GM12878 (cell line): ENCODE measurements at regions not wholly inside any gene's neighbourhood (a gene's known extent, or its start where the extent isn't known, plus 50 kb on each side); places are given as distances from the start of the nearest gene placed in this dataset.

ENCODE experiments used
- CEBPB ChIP-seq, 2 experiments: fragments of 150-350 bp in 1 of 2; IDR thresholded peaks; 2 replicates each; pipeline ENCODE4 v1.6.1; 2012 to 2014; ENCODE audit warnings: low read depth in 2 of 2, low read length in 2 of 2, borderline replicate concordance in 1 of 2, inconsistent platforms in 1 of 2
- POLR2A ChIP-seq: IDR thresholded peaks from 2 replicates; pipeline ENCODE4 v1.6.1; 2011; ENCODE audit warnings: low read depth, mild to moderate bottlenecking, low read length
- RAD21 ChIP-seq: IDR thresholded peaks from 2 replicates; pipeline ENCODE4 v1.6.1; 2011; ENCODE audit warnings: mild to moderate bottlenecking, low read depth, low read length, moderate library complexity; ENCODE audit not compliant: insufficient read depth
- STAT1 ChIP-seq: fragments of 450-650 bp; conservative IDR thresholded peaks from 2 replicates; pipeline ENCODE4 v1.6.1; 2014; ENCODE audit warnings: antibody characterized with exemption, mild to moderate bottlenecking
- TF ChIP-seq, protein P1 (sequence below), 3 experiments: IDR thresholded peaks in 2 of 3; conservative IDR thresholded peaks in 1 of 3; 2 replicates each; pipeline ENCODE4 v1.5.1; 2011; ENCODE audit warnings: low read depth in 3 of 3, low read length in 3 of 3, mild to moderate bottlenecking in 3 of 3, control low read depth in 2 of 3, moderate library complexity in 2 of 3, inconsistent platforms in 1 of 3, mixed read lengths in 1 of 3; ENCODE audit not compliant: control insufficient read depth in 2 of 3, insufficient read depth in 1 of 3; ENCODE audit errors: extremely low read depth in 1 of 3

DNA sequence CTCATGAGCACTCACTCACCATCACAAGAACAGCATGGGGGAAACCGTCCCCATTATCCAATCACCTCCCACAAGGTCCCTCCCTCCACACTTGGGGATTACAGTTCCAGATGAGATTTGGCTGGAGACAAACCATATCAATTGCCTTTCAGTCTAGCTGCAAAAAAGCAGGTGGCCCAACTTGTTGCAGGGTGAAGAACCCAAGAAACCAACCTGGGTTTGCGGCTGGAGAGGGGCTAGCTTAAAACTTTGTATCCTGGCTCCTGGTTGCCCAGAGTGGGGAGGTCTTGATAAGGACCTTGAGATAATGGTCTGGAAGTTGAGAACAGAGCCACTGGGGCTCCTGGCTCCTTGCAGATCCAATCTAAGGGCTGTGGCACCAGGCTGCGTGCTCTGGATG is 122.8 kb upstream of the PCBD1 start:
- TF ChIP-seq, protein P1, sequence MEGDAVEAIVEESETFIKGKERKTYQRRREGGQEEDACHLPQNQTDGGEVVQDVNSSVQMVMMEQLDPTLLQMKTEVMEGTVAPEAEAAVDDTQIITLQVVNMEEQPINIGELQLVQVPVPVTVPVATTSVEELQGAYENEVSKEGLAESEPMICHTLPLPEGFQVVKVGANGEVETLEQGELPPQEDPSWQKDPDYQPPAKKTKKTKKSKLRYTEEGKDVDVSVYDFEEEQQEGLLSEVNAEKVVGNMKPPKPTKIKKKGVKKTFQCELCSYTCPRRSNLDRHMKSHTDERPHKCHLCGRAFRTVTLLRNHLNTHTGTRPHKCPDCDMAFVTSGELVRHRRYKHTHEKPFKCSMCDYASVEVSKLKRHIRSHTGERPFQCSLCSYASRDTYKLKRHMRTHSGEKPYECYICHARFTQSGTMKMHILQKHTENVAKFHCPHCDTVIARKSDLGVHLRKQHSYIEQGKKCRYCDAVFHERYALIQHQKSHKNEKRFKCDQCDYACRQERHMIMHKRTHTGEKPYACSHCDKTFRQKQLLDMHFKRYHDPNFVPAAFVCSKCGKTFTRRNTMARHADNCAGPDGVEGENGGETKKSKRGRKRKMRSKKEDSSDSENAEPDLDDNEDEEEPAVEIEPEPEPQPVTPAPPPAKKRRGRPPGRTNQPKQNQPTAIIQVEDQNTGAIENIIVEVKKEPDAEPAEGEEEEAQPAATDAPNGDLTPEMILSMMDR (IDR thresholded peaks at IDR 0.05 in 2 of 3, conservative IDR thresholded peaks at IDR 0.05 in 1 of 3; ENCODE audit: control insufficient read depth in 2 of 3, extremely low read depth in 1 of 3, insufficient read depth in 1 of 3, low read depth in 3 of 3, low read length in 3 of 3): no peak
- TF ChIP-seq CEBPB (IDR thresholded peaks at IDR 0.05; ENCODE audit: borderline replicate concordance in 1 of 2, low read depth in 2 of 2, low read length in 2 of 2) (no peak), RAD21 (no peak), STAT1 (no peak), POLR2A (no peak)
